Hepatocyte (in vitro differentiated cells): ENCODE measurements at regions not wholly inside any gene's neighbourhood (a gene's known extent, or its start where the extent isn't known, plus 50 kb on each side); places are given as distances from the start of the nearest gene placed in this dataset.

ENCODE experiments used
- DNase-seq: peaks from one replicate; pipeline ENCODE4 v3.0.0-alpha.2; 2016; ENCODE audit warnings: low spot score
- H2AFZ ChIP-seq: fragments of 200-600 bp; sonication (generic); 2 replicates; pipeline ENCODE4 v1.6.0; 2016; ENCODE audit warnings: antibody characterized with exemption, mild to moderate bottlenecking
- H3K27ac ChIP-seq: fragments of 200-600 bp; sonication (generic); 2 replicates; pipeline ENCODE4 v1.5.1; 2016; ENCODE audit warnings: mild to moderate bottlenecking
- H3K27me3 ChIP-seq: fragments of 200-600 bp; sonication (generic); 2 replicates; pipeline ENCODE4 v1.6.1; 2016
- H3K36me3 ChIP-seq: fragments of 200-600 bp; sonication (generic); replicated peaks from 2 replicates; pipeline ENCODE4 v1.5.1; 2016; ENCODE audit warnings: low read depth; ENCODE audit not compliant: insufficient read depth
- H3K4me1 ChIP-seq: fragments of 200-600 bp; sonication (generic); 2 replicates; pipeline ENCODE4 v1.5.1; 2016; ENCODE audit warnings: mild to moderate bottlenecking, moderate library complexity; ENCODE audit not compliant: insufficient read depth
- H3K4me2 ChIP-seq: fragments of 200-600 bp; sonication (generic); 2 replicates; pipeline ENCODE4 v1.6.0; 2016
- H3K4me3 ChIP-seq: fragments of 200-600 bp; sonication (generic); 2 replicates; pipeline ENCODE4 v1.5.1; 2016; ENCODE audit warnings: mild to moderate bottlenecking
- H3K79me2 ChIP-seq: fragments of 200-600 bp; sonication (generic); 2 replicates; pipeline ENCODE4 v1.6.0; 2017; ENCODE audit warnings: mild to moderate bottlenecking
- H3K9me2 ChIP-seq: fragments of 200-600 bp; sonication (generic); replicated peaks from 2 replicates; pipeline ENCODE4 v1.6.0; 2017; ENCODE audit warnings: mild to moderate bottlenecking; ENCODE audit not compliant: insufficient read depth
- H3K9me3 ChIP-seq: fragments of 200-600 bp; sonication (generic); 2 replicates; pipeline ENCODE4 v1.5.1; 2016; ENCODE audit warnings: low read depth, mild to moderate bottlenecking
- H4K20me1 ChIP-seq: fragments of 200-600 bp; sonication (generic); 2 replicates; pipeline ENCODE4 v1.6.0; 2016; ENCODE audit warnings: mild to moderate bottlenecking; ENCODE audit not compliant: insufficient read depth, poor library complexity, severe bottlenecking
- CTCF ChIP-seq: fragments of 200-600 bp; sonication (generic); IDR thresholded peaks from 2 replicates; pipeline ENCODE4 v1.5.1; 2016; ENCODE audit warnings: antibody characterized with exemption, mild to moderate bottlenecking; ENCODE audit not compliant: poor library complexity
- EZH2 ChIP-seq: fragments of 200-600 bp; sonication (generic); IDR thresholded peaks from 2 replicates; pipeline ENCODE4 v1.6.1; 2016; ENCODE audit warnings: antibody characterized with exemption, mild to moderate bottlenecking, borderline replicate concordance
- EZH2phosphoT487 ChIP-seq: fragments of 200-600 bp; sonication (generic); IDR thresholded peaks from one replicate; pipeline ENCODE4 v1.6.1; 2018; ENCODE audit warnings: antibody characterized with exemption, mild to moderate bottlenecking, low read depth, moderate library complexity; ENCODE audit not compliant: unreplicated experiment, severe bottlenecking
- WGBS: methylation state at CpG from one replicate; pipeline ENCODE4 v1.1.6; 2016; ENCODE audit warnings: low lambda C conversion rate; ENCODE audit errors: missing lambda C conversion rate; 5-methylcytosine and 5-hydroxymethylcytosine counted together

GRCh38 chrX:149120459-149120858 is 384.6 kb downstream of the IDS start:
- WGBS = 59% methylated on average over 2 of the region's 2 CpGs
- Histone ChIP-seq H3K9me2 (no peaks in the 10 kb centered on the region), H4K20me1 (no peaks in the 10 kb centered on the region), H3K4me1 (no peaks in the 10 kb centered on the region), H3K36me3 (no peaks in the 10 kb centered on the region), H3K4me2 (no peak overlapping the region), H3K27ac (no peak overlapping the region), H3K4me3 (no peak overlapping the region), H2AFZ (no peak overlapping the region), H3K79me2 (no peaks in the 10 kb centered on the region), H3K27me3 (no peaks in the 10 kb centered on the region), H3K9me3 (no peaks in the 10 kb centered on the region)
- no peak for DNase-seq
- no peak for TF ChIP-seq EZH2
- TF ChIP-seq CTCF = no peak
- TF ChIP-seq EZH2phosphoT487 = no peak

- Histone ChIP-seq H3K9me2 (no peaks in the 10 kb centered on the region), H3K27ac (no peak overlapping the region), H3K4me2 (no peak overlapping the region), H3K4me3 (no peak overlapping the region), H3K79me2 (no peaks in the 10 kb centered on the region), H3K36me3 (no peaks in the 10 kb centered on the region), H4K20me1 (no peaks in the 10 kb centered on the region), H3K4me1 (no peaks in the 10 kb centered on the region), H3K27me3 (no peaks in the 10 kb centered on the region), H3K9me3 (no peaks in the 10 kb centered on the region), H2AFZ (no peak overlapping the region)
- TF ChIP-seq EZH2phosphoT487 (no peak), EZH2 (no peak), CTCF (no peak)
- WGBS = 72% methylated on average over 4 of the region's 4 CpGs
- DNase-seq = no peak
Observed at GRCh38 chrX:149114874-149115273, 390.2 kb downstream of the IDS start.

- Histone ChIP-seq H3K4me3 (no peak overlapping the region), H3K9me2 (no peaks in the 10 kb centered on the region), H3K9me3 (no peaks in the 10 kb centered on the region), H3K27ac (no peak overlapping the region), H4K20me1 (no peaks in the 10 kb centered on the region), H3K27me3 (no peaks in the 10 kb centered on the region), H3K36me3 (no peaks in the 10 kb centered on the region), H3K4me1 (no peaks in the 10 kb centered on the region), H3K79me2 (no peaks in the 10 kb centered on the region), H3K4me2 (no peak overlapping the region), H2AFZ (no peak overlapping the region)
- no peak for TF ChIP-seq EZH2phosphoT487
- no peak for TF ChIP-seq CTCF
- TF ChIP-seq EZH2 = no peak
- 79% methylated on average over 11 of the region's 15 CpGs for WGBS
- DNase-seq = no peak
Observed at GRCh38 chrX:149114001-149114400, 391.1 kb downstream of the IDS start.

- Histone ChIP-seq H3K79me2 (no peaks in the 10 kb centered on the region), H3K9me3 (no peaks in the 10 kb centered on the region), H3K27me3 (no peaks in the 10 kb centered on the region), H3K36me3 (no peaks in the 10 kb centered on the region), H3K27ac (no peak overlapping the region), H3K4me1 (no peaks in the 10 kb centered on the region), H4K20me1 (no peaks in the 10 kb centered on the region), H3K4me3 (no peak overlapping the region), H3K9me2 (no peaks in the 10 kb centered on the region), H2AFZ (no peak overlapping the region), H3K4me2 (no peak overlapping the region)
- no peak for DNase-seq
- TF ChIP-seq EZH2 (no peak), CTCF (no peak), EZH2phosphoT487 (no peak)
Observed at GRCh38 chrX:149097786-149098185, 407.3 kb downstream of the IDS start.
